ENCODE measurements at regions not wholly inside any gene's neighbourhood (a gene's known extent, or its start where the extent isn't known, plus 50 kb on each side); places are given as distances from the start of the nearest gene placed in this dataset.
"Not testable (repeated sequence)": the region's sequence is repeated elsewhere in the genome, so short reads cannot be mapped to it uniquely, and the experiment has no call there.

- no peak for DNase-seq (ENCODE audit: low read depth)
These were observed 382.7 kb downstream of the RPS24 start for GRCh38 chr10:78416031-78417011.

- no peak for DNase-seq (ENCODE audit: low read depth)
These were observed 384.0 kb downstream of the RPS24 start for GRCh38 chr10:78417425-78418370.

- no peak for DNase-seq (ENCODE audit: low read depth)
These were observed 386.0 kb downstream of the RPS24 start for GRCh38 chr10:78419481-78420265.

- DNase-seq (ENCODE audit: low read depth), result no peak
These were observed 387.5 kb downstream of the RPS24 start for GRCh38 chr10:78420946-78421735.

GRCh38 chr10:78424050-78424449 is 390.4 kb downstream of the RPS24 start:
- DNase-seq (ENCODE audit: low read depth), result not testable (repeated sequence)

- no peak for DNase-seq (ENCODE audit: low read depth)
These were observed 391.1 kb downstream of the RPS24 start for GRCh38 chr10:78424723-78425122.

GRCh38 chr10:78426181-78426580 is 392.5 kb downstream of the RPS24 start:
- DNase-seq (ENCODE audit: low read depth), result no peak

- DNase-seq (ENCODE audit: low read depth), result no peak
These were observed 393.9 kb downstream of the RPS24 start for GRCh38 chr10:78427497-78428031.

GRCh38 chr10:78428579-78428978 is 394.9 kb downstream of the RPS24 start:
- no peak for DNase-seq (ENCODE audit: low read depth)

GRCh38 chr10:78429984-78430383 is 396.3 kb downstream of the RPS24 start:
- no peak for DNase-seq (ENCODE audit: low read depth)

- no peak for DNase-seq (ENCODE audit: low read depth)
These were observed 398.9 kb downstream of the RPS24 start for GRCh38 chr10:78432583-78432982.

- DNase-seq (ENCODE audit: low read depth), result no peak
These were observed 399.5 kb downstream of the RPS24 start for GRCh38 chr10:78433076-78433595.

- no peak for DNase-seq (ENCODE audit: low read depth)
These were observed 400.3 kb downstream of the RPS24 start for GRCh38 chr10:78433766-78434535.

- no peak for DNase-seq (ENCODE audit: low read depth)
These were observed 401.2 kb downstream of the RPS24 start for GRCh38 chr10:78434886-78435285.

GRCh38 chr10:78435484-78436221 is 402.0 kb downstream of the RPS24 start:
- DNase-seq (ENCODE audit: low read depth), result no peak

GRCh38 chr10:78436222-78436573 is 402.5 kb downstream of the RPS24 start:
- no peak for DNase-seq (ENCODE audit: low read depth)

GRCh38 chr10:78436706-78437406 is 403.2 kb downstream of the RPS24 start:
- DNase-seq (ENCODE audit: low read depth), result no peak

GRCh38 chr10:78437407-78437768 is 403.7 kb downstream of the RPS24 start:
- DNase-seq (ENCODE audit: low read depth), result no peak

Measured in activated gamma-delta T cell treated with anti-CD3 and anti-CD28 coated beads, Interleukin-2, amount 50 U/mL, for 16 hours (primary cell).